ENCODE measurements at regions not wholly inside any gene's neighbourhood (a gene's known extent, or its start where the extent isn't known, plus 50 kb on each side); places are given as distances from the start of the nearest gene placed in this dataset.
"Not testable (repeated sequence)": the region's sequence is repeated elsewhere in the genome, so short reads cannot be mapped to it uniquely, and the experiment has no call there.

DNA sequence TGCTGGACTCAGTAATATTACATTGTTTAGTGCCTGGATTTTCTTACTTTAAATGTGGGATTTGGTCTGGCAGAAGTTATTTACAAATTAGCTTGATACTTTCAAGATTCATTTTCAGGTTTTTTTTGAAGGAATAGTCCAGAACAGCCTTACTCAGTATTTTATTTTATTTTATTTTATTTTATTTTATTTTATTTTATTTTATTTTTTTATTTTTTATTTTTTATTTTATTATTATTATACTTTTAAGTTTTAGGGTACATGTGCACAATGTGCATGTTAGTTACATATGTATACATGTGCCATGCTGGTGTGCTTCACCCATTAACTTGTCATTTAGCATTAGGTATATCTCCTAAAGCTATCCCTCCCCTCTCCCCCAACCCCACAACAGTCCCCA lies 380.5 kb upstream of the FTMT start:
- TF ChIP-seq CTCF, POLR2A (IDR thresholded peaks at IDR 0.05): not testable (repeated sequence)
